K562 (cell line): ENCODE measurements at regions not wholly inside any gene's neighbourhood (a gene's known extent, or its start where the extent isn't known, plus 50 kb on each side); places are given as distances from the start of the nearest gene placed in this dataset.

Source experiments
- ATAC-seq: fragments of 200-7000 bp; cut with Tn5 transposase; 3 replicates; pipeline ENCODE4 v1.9.1; 2020; ENCODE audit warnings: moderate library complexity
- BruUV-seq: library from RNA; stranded (reverse); fragments of 400-500 nt; replicated peaks from 2 replicates; lab custom pipeline; 2021; lab: Mats Ljungman, UMichigan
- CTCF ChIA-PET: fragments of 300-600 bp; formaldehyde crosslinking; extraction: SDS; loops from one replicate; lab custom pipeline; 2021; ENCODE audit warnings: low intra/inter-chr PET ratio; lab: Yijun Ruan, JAX
- POLR2A ChIA-PET: fragments of 300-600, 350-650 bp; sonication (Branson Sonifier 250); formaldehyde crosslinking; extraction: SDS; loops from one replicate; lab custom pipeline; 2021; ENCODE audit warnings: antibody characterized with exemption, inconsistent platforms; lab: Yijun Ruan, JAX
- DNase-seq, 4 experiments: peaks; one replicate each; pipeline versions ENCODE4 v3.0.0 to v3.0.0-alpha.2; 2011 to 2018; ENCODE audit warnings: low spot score in 3 of 4, mixed read lengths in 3 of 4; ENCODE audit errors: extremely low read depth in 1 of 4
- FAIRE-seq: peaks from 2 replicates; lab custom pipeline; 2011; peaks lifted over from hg19 to GRCh38; lab: Jason Lieb, UNC
- H2AFZ ChIP-seq: 2 replicates; pipeline ENCODE4 v1.6.0; 2011; ENCODE audit warnings: low read depth, low read length, control low read depth, inconsistent platforms
- H3K27ac ChIP-seq: fragments of 200-600 bp; 3 replicates; pipeline ENCODE4 v1.8.0; 2011; ENCODE audit warnings: low read depth, mild to moderate bottlenecking, control low read depth, inconsistent platforms, low read length, moderate library complexity, mixed read lengths; ENCODE audit errors: extremely low read depth
- H3K27me3 ChIP-seq, 2 experiments: fragments of 300-600 bp in 1 of 2; 2 replicates in 1 of 2; 3 replicates in 1 of 2; pipeline versions ENCODE4 v1.6.0 to v1.8.0; 2011; ENCODE audit warnings: inconsistent platforms in 2 of 2, low read length in 2 of 2, mild to moderate bottlenecking in 1 of 2, mixed read lengths in 1 of 2, moderate library complexity in 1 of 2; ENCODE audit not compliant: control insufficient read depth in 2 of 2, insufficient read depth in 2 of 2
- H3K36me3 ChIP-seq: fragments of 300-600 bp; 3 replicates; pipeline ENCODE4 v1.8.0; 2011; ENCODE audit warnings: mild to moderate bottlenecking, low read length, inconsistent platforms; ENCODE audit not compliant: control insufficient read depth, insufficient read depth
- H3K4me1 ChIP-seq, 2 experiments: fragments of 200-600 bp in 1 of 2; replicated peaks in 1 of 2; 2 replicates in 1 of 2; 3 replicates in 1 of 2; pipeline versions ENCODE4 v1.5.1 to v1.8.0; 2011; ENCODE audit warnings: inconsistent platforms in 2 of 2, low read length in 2 of 2, mild to moderate bottlenecking in 1 of 2, mixed read lengths in 1 of 2, moderate library complexity in 1 of 2; ENCODE audit not compliant: control insufficient read depth in 2 of 2, insufficient read depth in 2 of 2
- H3K4me2 ChIP-seq: 2 replicates; pipeline ENCODE4 v1.6.1; 2011; ENCODE audit warnings: low read length, control low read depth, inconsistent platforms, mixed read lengths; ENCODE audit not compliant: insufficient read depth
- H3K4me3 ChIP-seq: fragments of 200-600 bp; sonication (generic), shearing (Covaris generic); 2 replicates; pipeline ENCODE4 v1.5.1; 2016; ENCODE audit warnings: control low read depth, inconsistent platforms
- H3K79me2 ChIP-seq: fragments of 200-600 bp; 3 replicates; pipeline ENCODE4 v1.8.0; 2011; ENCODE audit warnings: low read length, inconsistent platforms; ENCODE audit not compliant: control insufficient read depth, insufficient read depth
- H3K9ac ChIP-seq, 2 experiments: 2 replicates each; pipeline versions ENCODE4 v1.6.0 to v1.6.1; 2011; ENCODE audit warnings: low read depth in 2 of 2, low read length in 2 of 2, control low read depth in 1 of 2, inconsistent platforms in 1 of 2, mild to moderate bottlenecking in 1 of 2, mixed read lengths in 1 of 2; ENCODE audit not compliant: insufficient read depth in 1 of 2
- H3K9me1 ChIP-seq: one replicate; pipeline ENCODE4 v1.6.0; 2011; ENCODE audit warnings: inconsistent platforms, mild to moderate bottlenecking, low read length, moderate library complexity; ENCODE audit not compliant: control insufficient read depth, insufficient read depth
- H3K9me3 ChIP-seq: replicated peaks from 2 replicates; pipeline ENCODE4 v1.5.1; 2011; ENCODE audit warnings: low read depth, low read length, inconsistent platforms; ENCODE audit not compliant: control insufficient read depth, insufficient read depth
- H4K20me1 ChIP-seq: replicated peaks from 2 replicates; pipeline ENCODE4 v1.6.1; 2011; ENCODE audit warnings: low read length, inconsistent platforms, mixed read lengths; ENCODE audit not compliant: control insufficient read depth, insufficient read depth
- DLX4 ChIP-seq: fragments of 250-450 bp; sonication (Bioruptor Pico); IDR thresholded peaks from 2 replicates; pipeline ENCODE4 v1.6.1; 2021; ENCODE audit warnings: mild to moderate bottlenecking
- E4F1 ChIP-seq: fragments of 250-450 bp; sonication (Bioruptor Pico); IDR thresholded peaks from 2 replicates; pipeline ENCODE4 v1.5.0; 2021; ENCODE audit warnings: mild to moderate bottlenecking, borderline replicate concordance
- ERF ChIP-seq: fragments of 450-650 bp; formaldehyde crosslinking; IDR thresholded peaks from 2 replicates; pipeline ENCODE4 v1.4.0; 2020; ENCODE audit warnings: mild to moderate bottlenecking, mixed read lengths
- GTF2B ChIP-seq: IDR thresholded peaks from 2 replicates; pipeline ENCODE4 v1.6.1; 2011; ENCODE audit not compliant: insufficient read length; ENCODE audit errors: extremely low read depth
- KLF10 ChIP-seq: fragments of 250-450 bp; sonication (Bioruptor Pico); IDR thresholded peaks from 2 replicates; pipeline ENCODE4 v1.6.1; 2021; ENCODE audit warnings: matching md5 sums
- MXI1 ChIP-seq: IDR thresholded peaks from 2 replicates; pipeline ENCODE4 v1.6.1; 2011; ENCODE audit warnings: low read depth, mild to moderate bottlenecking, improper control_type of control experiment, low read length
- NELFE ChIP-seq: IDR thresholded peaks from 2 replicates; pipeline ENCODE4 v1.6.1; 2011; ENCODE audit warnings: mild to moderate bottlenecking; ENCODE audit not compliant: insufficient read depth, insufficient read length
- PTTG1 ChIP-seq: fragments of 450-650 bp; IDR thresholded peaks from 2 replicates; pipeline ENCODE4 v1.6.1; 2016; ENCODE audit warnings: low read depth, mild to moderate bottlenecking, missing genetic modification characterization, missing compliant biosample characterization
- RFX1 ChIP-seq: fragments of 450-650 bp; IDR thresholded peaks from 2 replicates; pipeline ENCODE4 v1.6.1; 2016; ENCODE audit warnings: mild to moderate bottlenecking, moderate library complexity
- SIN3B ChIP-seq: fragments of 450-650 bp; IDR thresholded peaks from 2 replicates; pipeline ENCODE4 v1.6.1; 2017; ENCODE audit warnings: low read depth, mild to moderate bottlenecking, moderate library complexity
- SMC3 ChIP-seq: conservative IDR thresholded peaks from 2 replicates; pipeline ENCODE4 v1.6.1; 2011; ENCODE audit warnings: low read depth, low read length, improper control_type of control experiment; ENCODE audit not compliant: insufficient read depth
- TFE3 ChIP-seq: fragments of 450-650 bp; formaldehyde crosslinking; IDR thresholded peaks from 2 replicates; pipeline ENCODE4 v1.4.0; 2020; ENCODE audit warnings: mild to moderate bottlenecking, mixed read lengths
- ZBTB2 ChIP-seq: fragments of 450-650 bp; IDR thresholded peaks from 2 replicates; pipeline ENCODE4 v1.6.1; 2016; ENCODE audit warnings: antibody characterized with exemption
- ZNF133 ChIP-seq: fragments of 250-450 bp; sonication (Bioruptor Pico); IDR thresholded peaks from 2 replicates; pipeline ENCODE4 v1.4.0; 2020; ENCODE audit warnings: mild to moderate bottlenecking
- ZNF316 ChIP-seq: fragments of 450-650 bp; IDR thresholded peaks from 2 replicates; pipeline ENCODE4 v1.6.1; 2016
- ZNF584 ChIP-seq: fragments of 200-800 bp; sonication (Bioruptor generic); IDR thresholded peaks from 2 replicates; pipeline ENCODE4 v1.6.1; 2016; ENCODE audit warnings: low read depth, mild to moderate bottlenecking, missing genetic modification characterization, missing compliant biosample characterization
- WGBS: fragments of 100-300 bp; shearing (Covaris generic); methylation state at CpG from one replicate; pipeline ENCODE4 v1.1.6; 2016; ENCODE audit warnings: low coverage, mixed read lengths; ENCODE audit not compliant: insufficient coverage; ENCODE audit errors: missing lambda C conversion rate; 5-methylcytosine and 5-hydroxymethylcytosine counted together
- in situ Hi-C: fragments of 300-500 bp; cut with MboI; formaldehyde crosslinking; loops from 4 replicates; pipeline ENCODE4 v1.15.0; 2018; ENCODE audit warnings: inconsistent platforms, mixed read lengths
- intact Hi-C: fragments of 100-400 bp; cut with micrococcal nuclease; formaldehyde crosslinking; loops from 2 replicates; pipeline ENCODE4 v1.14.2; 2022

- peaks cover 14 to 26% of the 10 kb centered on the region in 2 experiments for H3K4me1 ChIP-seq
- no peaks in the 10 kb centered on the region; the same call in 2 of the 3 replicates for H3K36me3 ChIP-seq
- POLR2A ChIA-PET: interaction anchor here (1.1 kb wide), 1 partner anchor 9 kb away, joined by 4 read pairs; no protein-coding TSS in a partner anchor
- no peak for FAIRE-seq
- BruUV-seq: no TSS peak
- no peak overlapping the region for H3K4me3 ChIP-seq
- no peak overlapping the region for H3K9ac ChIP-seq
- no peak for DNase-seq
- H4K20me1 ChIP-seq: no peaks in the 10 kb centered on the region
- peak overlapping the region; percentile 6 for H2AFZ ChIP-seq
- no peak for ATAC-seq
- H3K4me2 ChIP-seq: no peak overlapping the region
- in situ Hi-C loops: no loop called here
- intact Hi-C loops: loop anchor here (5.0 kb wide), 1 partner anchor 43 kb away; no protein-coding TSS in a partner anchor
- no peaks in the 10 kb centered on the region for H3K27me3 ChIP-seq
- CTCF ChIA-PET: no interaction called here
- no peak overlapping the region for H3K27ac ChIP-seq
- no peaks in the 10 kb centered on the region for H3K9me1 ChIP-seq
- no peaks in the 10 kb centered on the region for H3K79me2 ChIP-seq
- no peaks in the 10 kb centered on the region for H3K9me3 ChIP-seq
- 21% methylated on average over 2 of the region's 2 CpGs for WGBS
- TF ChIP-seq ZNF133 (CRISPR knock-in tag) (no peak), DLX4 (CRISPR knock-in tag) (no peak), ZBTB2 (no peak), ZNF584 (CRISPR knock-in tag) (no peak), MXI1 (0 out of 2 replicates have a peak, but pooled peaks have one; percentile 34), RFX1 (peak; percentile 79), ERF (CRISPR knock-in tag) (no peak), SMC3 (no peak), TFE3 (no peak), KLF10 (CRISPR knock-in tag) (no peak), NELFE (no peak), GTF2B (no peak), ZNF316 (no peak), SIN3B (no peak), PTTG1 (tag) (no peak), E4F1 (no peak)
Measured at GRCh38 chr7:136074843-136075242, 97.7 kb upstream of the MTPN start.
